Endothelial cell of umbilical vein (primary cell): ENCODE measurements at regions not wholly inside any gene's neighbourhood (a gene's known extent, or its start where the extent isn't known, plus 50 kb on each side); places are given as distances from the start of the nearest gene placed in this dataset.

Experiments used
- BruUV-seq: library from RNA; stranded (reverse); fragments of 400-500 nt; replicated peaks from 2 replicates; lab custom pipeline; 2021; lab: Mats Ljungman, UMichigan
- CTCF ChIA-PET: fragments of 300-600, 350-600 bp; sonication (Branson Sonifier 250); formaldehyde crosslinking; loops from one replicate; lab custom pipeline; 2021; ENCODE audit warnings: antibody characterized with exemption, inconsistent platforms; lab: Charles Lee
- POLR2A ChIA-PET: fragments of 300-600, 350-600 bp; sonication (Branson Sonifier 250); formaldehyde crosslinking; loops from one replicate; lab custom pipeline; 2021; ENCODE audit warnings: antibody characterized with exemption, inconsistent platforms; lab: Charles Lee
- DNase-seq: peaks from one replicate; pipeline ENCODE4 v3.0.0-alpha.2; 2011; ENCODE audit warnings: low read depth, low spot score
- FAIRE-seq: peaks from 2 replicates; lab custom pipeline; 2011; peaks lifted over from hg19 to GRCh38; lab: Jason Lieb, UNC
- H2AFZ ChIP-seq: 2 replicates; pipeline ENCODE4 v1.6.0; 2012; ENCODE audit warnings: low read depth, low read length, control low read depth, inconsistent platforms
- H3K27ac ChIP-seq: 2 replicates; pipeline ENCODE4 v1.5.1; 2011; ENCODE audit warnings: low read depth, mild to moderate bottlenecking, control low read depth, low read length, moderate library complexity; ENCODE audit not compliant: insufficient read depth
- H3K27me3 ChIP-seq, 2 experiments: 2 replicates each; pipeline versions ENCODE4 v1.6.0 to v1.6.1; 2011; ENCODE audit warnings: low read length in 2 of 2, mixed read lengths in 1 of 2; ENCODE audit not compliant: control insufficient read depth in 2 of 2, insufficient read depth in 2 of 2
- H3K36me3 ChIP-seq, 2 experiments: 2 replicates in 1 of 2; 3 replicates in 1 of 2; pipeline ENCODE4 v1.5.1; 2011; ENCODE audit warnings: low read length in 2 of 2, mild to moderate bottlenecking in 1 of 2, moderate library complexity in 1 of 2; ENCODE audit not compliant: control insufficient read depth in 2 of 2, insufficient read depth in 2 of 2; ENCODE audit errors: extremely low read depth in 1 of 2
- H3K4me1 ChIP-seq: 3 replicates; pipeline ENCODE4 v1.5.1; 2011; ENCODE audit warnings: mild to moderate bottlenecking, low read length; ENCODE audit not compliant: control insufficient read depth, insufficient read depth; ENCODE audit errors: extremely low read depth
- H3K4me2 ChIP-seq: 2 replicates; pipeline ENCODE4 v1.6.1; 2011; ENCODE audit warnings: low read length, control low read depth, mixed read lengths; ENCODE audit not compliant: insufficient read depth
- H3K4me3 ChIP-seq, 3 experiments: fragments of 200-600 bp in 1 of 3; sonication (generic), shearing (Covaris generic) in 1 of 3; replicated peaks in 1 of 3; 2 replicates each; pipeline ENCODE4 v1.5.1; 2011 to 2016; ENCODE audit warnings: control low read depth in 3 of 3, low read length in 3 of 3, mild to moderate bottlenecking in 2 of 3, inconsistent platforms in 1 of 3, low read depth in 1 of 3, moderate library complexity in 1 of 3; ENCODE audit not compliant: insufficient read depth in 1 of 3
- H3K79me2 ChIP-seq: 2 replicates; pipeline ENCODE4 v1.6.0; 2012; ENCODE audit warnings: low read length, inconsistent platforms; ENCODE audit not compliant: control insufficient read depth, insufficient read depth
- H3K9ac ChIP-seq: replicated peaks from 2 replicates; pipeline ENCODE3; 2011; ENCODE audit warnings: low read length, control low read depth; ENCODE audit not compliant: insufficient read depth; ENCODE audit errors: extremely low read depth
- H3K9me1 ChIP-seq: replicated peaks from 3 replicates; pipeline ENCODE4 v1.6.0; 2011; ENCODE audit warnings: mild to moderate bottlenecking, low read length; ENCODE audit not compliant: control insufficient read depth, insufficient read depth; ENCODE audit errors: extremely low read depth
- H3K9me3 ChIP-seq: replicated peaks from 2 replicates; pipeline ENCODE4 v1.5.1; 2012; ENCODE audit warnings: low read length, inconsistent platforms; ENCODE audit not compliant: control insufficient read depth, insufficient read depth
- H4K20me1 ChIP-seq: replicated peaks from 2 replicates; pipeline ENCODE3; 2011; ENCODE audit warnings: mild to moderate bottlenecking, low read length; ENCODE audit not compliant: control insufficient read depth, insufficient read depth; ENCODE audit errors: extremely low read depth
- EZH2 ChIP-seq: IDR thresholded peaks from 2 replicates; pipeline ENCODE4 v1.6.1; 2012; ENCODE audit warnings: borderline replicate concordance, low read depth, mild to moderate bottlenecking, moderate library complexity, low read length, inconsistent platforms; ENCODE audit not compliant: severe bottlenecking
- FOS ChIP-seq: IDR thresholded peaks from 2 replicates; pipeline ENCODE4 v1.6.1; 2011; ENCODE audit warnings: mild to moderate bottlenecking, low read length, moderate library complexity, borderline replicate concordance; ENCODE audit not compliant: insufficient read depth
- GATA2 ChIP-seq: IDR thresholded peaks from 2 replicates; pipeline ENCODE4 v1.7.0; 2011; ENCODE audit warnings: low read depth, mild to moderate bottlenecking, moderate library complexity, mixed read lengths, low read length; ENCODE audit not compliant: insufficient read length, insufficient read depth
- JUN ChIP-seq: IDR thresholded peaks from 2 replicates; pipeline ENCODE4 v1.6.1; 2011; ENCODE audit warnings: borderline replicate concordance, low read depth; ENCODE audit not compliant: insufficient read length, insufficient read depth
- MYC ChIP-seq: IDR thresholded peaks from one replicate; pipeline ENCODE4 v1.6.1; 2011; ENCODE audit warnings: mild to moderate bottlenecking, low read depth, low read length
- POLR2A ChIP-seq: IDR thresholded peaks from 2 replicates; pipeline ENCODE4 v1.6.1; 2012; ENCODE audit warnings: low read depth, mild to moderate bottlenecking, control low read depth, low read length
- POLR2AphosphoS5 ChIP-seq: IDR thresholded peaks from 2 replicates; pipeline ENCODE4 v1.6.1; 2012; ENCODE audit warnings: low read depth, mild to moderate bottlenecking, control low read depth, low read length, moderate library complexity; ENCODE audit not compliant: insufficient read depth
- dilution Hi-C: fragments of 300-500 bp; cut with MboI; formaldehyde crosslinking; loops from one replicate; pipeline ENCODE4 v1.15.0; 2019; ENCODE audit warnings: low sequenced_read_pairs; ENCODE audit not compliant: extremely low pct_ligation_motif_present
- intact Hi-C: fragments of 100-400 bp; cut with micrococcal nuclease; formaldehyde crosslinking; loops from one replicate; pipeline ENCODE4 v1.10.0; 2022
- TF ChIP-seq, protein P1 (sequence below): IDR thresholded peaks from 2 replicates; pipeline ENCODE4 v1.6.1; 2011; ENCODE audit not compliant: insufficient read depth, insufficient read length
- TF ChIP-seq, protein P2 (sequence below), 2 donors: IDR thresholded peaks; 1 replicate in 1 of 2; 2 replicates in 1 of 2; pipeline ENCODE4 v1.5.1; 2011; ENCODE audit warnings: low read length in 2 of 2, mild to moderate bottlenecking in 2 of 2, moderate library complexity in 2 of 2, control low read depth in 1 of 2, inconsistent platforms in 1 of 2, low read depth in 1 of 2; ENCODE audit not compliant: insufficient read depth in 1 of 2; ENCODE audit errors: extremely low read depth in 1 of 2

DNA sequence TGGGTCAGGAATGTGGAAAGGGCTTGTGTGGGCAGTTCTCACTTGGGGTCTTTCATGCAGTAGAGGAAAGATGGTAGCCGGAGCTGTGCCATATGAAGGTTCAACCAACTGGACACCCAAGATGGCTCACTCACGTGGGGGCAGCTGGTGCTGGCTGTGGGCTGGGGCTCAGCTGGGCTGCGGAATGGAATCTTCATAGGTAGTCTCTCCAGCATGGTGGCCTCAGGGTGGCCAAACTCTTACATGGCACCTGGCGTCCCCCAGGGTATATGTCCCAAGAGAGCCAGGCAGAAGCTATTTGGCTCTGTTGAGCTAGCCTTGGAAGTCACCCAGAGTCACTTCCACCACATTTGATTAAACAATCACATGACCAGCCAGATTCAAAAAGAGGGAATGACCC lies 163.1 kb upstream of the KLHL29 start:
- Histone ChIP-seq H3K4me3 (no peak overlapping the region), H4K20me1 (no peaks in the 10 kb centered on the region), H3K27ac (no peak overlapping the region), H3K9me3 (no peaks in the 10 kb centered on the region), H3K27me3 (no peaks in the 10 kb centered on the region), H2AFZ (no peak overlapping the region), H3K79me2 (no peaks in the 10 kb centered on the region), H3K9ac (no peak overlapping the region), H3K4me2 (no peak overlapping the region), H3K4me1 (no peaks in the 10 kb centered on the region), H3K9me1 (no peaks in the 10 kb centered on the region), H3K36me3 (no peaks in the 10 kb centered on the region)
- no peak for FAIRE-seq
- no TSS peak for BruUV-seq
- POLR2A ChIA-PET, result no interaction called here
- TF ChIP-seq POLR2AphosphoS5 (no peak), POLR2A (no peak), EZH2 (no peak), GATA2 (no peak)
- dilution Hi-C loops, result no loop called here
- no peak for DNase-seq
- CTCF ChIA-PET, result no interaction called here
- intact Hi-C loops, result no loop called here

DNA sequence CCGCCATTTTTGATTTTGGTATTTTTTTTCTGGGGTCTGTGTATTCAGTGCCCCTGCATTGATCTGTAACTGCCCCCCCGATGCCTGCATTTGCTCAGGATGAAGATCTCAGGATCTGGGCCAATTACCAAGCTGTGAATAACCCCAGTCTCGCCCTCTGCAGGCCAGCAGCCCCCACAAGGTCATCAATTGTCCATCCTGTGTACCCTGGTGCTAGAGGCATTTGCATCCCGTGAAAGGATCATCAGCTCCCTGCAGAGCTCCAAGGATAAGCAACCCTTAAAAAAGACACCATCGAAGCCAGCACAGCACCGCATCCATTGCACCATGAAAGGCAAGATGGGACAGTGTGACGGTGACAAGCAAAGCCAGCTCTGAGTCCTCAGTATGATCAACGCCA lies 154.1 kb upstream of the KLHL29 start:
- Histone ChIP-seq H3K4me1 (no peaks in the 10 kb centered on the region), H3K4me3 (no peak overlapping the region), H4K20me1 (no peaks in the 10 kb centered on the region), H3K9ac (no peak overlapping the region), H3K27ac (no peak overlapping the region), H3K4me2 (no peak overlapping the region), H3K9me3 (no peaks in the 10 kb centered on the region), H3K27me3 (no peaks in the 10 kb centered on the region), H3K36me3 (no peaks in the 10 kb centered on the region), H2AFZ (no peak overlapping the region), H3K9me1 (no peaks in the 10 kb centered on the region), H3K79me2 (no peaks in the 10 kb centered on the region)
- dilution Hi-C loops, result no loop called here
- DNase-seq (no peak), FAIRE-seq (no peak)
- intact Hi-C loops, result no loop called here
- no peak for TF ChIP-seq GATA2
- no peak for TF ChIP-seq EZH2
- TF ChIP-seq, protein P1, sequence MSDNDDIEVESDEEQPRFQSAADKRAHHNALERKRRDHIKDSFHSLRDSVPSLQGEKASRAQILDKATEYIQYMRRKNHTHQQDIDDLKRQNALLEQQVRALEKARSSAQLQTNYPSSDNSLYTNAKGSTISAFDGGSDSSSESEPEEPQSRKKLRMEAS, result no peak
- TF ChIP-seq, protein P2, sequence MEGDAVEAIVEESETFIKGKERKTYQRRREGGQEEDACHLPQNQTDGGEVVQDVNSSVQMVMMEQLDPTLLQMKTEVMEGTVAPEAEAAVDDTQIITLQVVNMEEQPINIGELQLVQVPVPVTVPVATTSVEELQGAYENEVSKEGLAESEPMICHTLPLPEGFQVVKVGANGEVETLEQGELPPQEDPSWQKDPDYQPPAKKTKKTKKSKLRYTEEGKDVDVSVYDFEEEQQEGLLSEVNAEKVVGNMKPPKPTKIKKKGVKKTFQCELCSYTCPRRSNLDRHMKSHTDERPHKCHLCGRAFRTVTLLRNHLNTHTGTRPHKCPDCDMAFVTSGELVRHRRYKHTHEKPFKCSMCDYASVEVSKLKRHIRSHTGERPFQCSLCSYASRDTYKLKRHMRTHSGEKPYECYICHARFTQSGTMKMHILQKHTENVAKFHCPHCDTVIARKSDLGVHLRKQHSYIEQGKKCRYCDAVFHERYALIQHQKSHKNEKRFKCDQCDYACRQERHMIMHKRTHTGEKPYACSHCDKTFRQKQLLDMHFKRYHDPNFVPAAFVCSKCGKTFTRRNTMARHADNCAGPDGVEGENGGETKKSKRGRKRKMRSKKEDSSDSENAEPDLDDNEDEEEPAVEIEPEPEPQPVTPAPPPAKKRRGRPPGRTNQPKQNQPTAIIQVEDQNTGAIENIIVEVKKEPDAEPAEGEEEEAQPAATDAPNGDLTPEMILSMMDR (IDR thresholded peaks at IDR 0.05; ENCODE audit: extremely low read depth in 1 of 2, insufficient read depth in 1 of 2, low read depth in 1 of 2, low read length in 2 of 2), result no peak
- no peak for TF ChIP-seq MYC
- no peak for TF ChIP-seq POLR2AphosphoS5
- no peak for TF ChIP-seq FOS
- no peak for TF ChIP-seq POLR2A
- TF ChIP-seq JUN, result no peak
- BruUV-seq, result no TSS peak
- ChIA-PET POLR2A (no interaction called here), CTCF (no interaction called here)
